Panc1 (cell line): ENCODE measurements at regions not wholly inside any gene's neighbourhood (a gene's known extent, or its start where the extent isn't known, plus 50 kb on each side); places are given as distances from the start of the nearest gene placed in this dataset.

ENCODE experiments used
- ATAC-seq: fragments of 200-7000 bp; cut with Tn5 transposase; 2 replicates; pipeline ENCODE4 v1.9.1; 2020; ENCODE audit warnings: mild to moderate bottlenecking, moderate library complexity
- BruUV-seq: library from RNA; stranded (reverse); fragments of 400-500 nt; replicated peaks from 2 replicates; lab custom pipeline; 2021; lab: Mats Ljungman, UMichigan
- CTCF ChIA-PET: fragments of 300-600 bp; sonication (Branson Sonifier 250); formaldehyde crosslinking; loops from one replicate; lab custom pipeline; 2022; ENCODE audit warnings: antibody characterized with exemption; lab: Charles Lee
- POLR2A ChIA-PET: fragments of 300-600 bp; sonication (Branson Sonifier 250); formaldehyde crosslinking; loops from one replicate; lab custom pipeline; 2022; ENCODE audit warnings: antibody characterized with exemption; lab: Charles Lee
- DNase-seq: peaks from one replicate; pipeline ENCODE4 v3.0.0-alpha.2; 2010; ENCODE audit warnings: low read depth, low spot score
- H3K27ac ChIP-seq: 2 replicates; pipeline ENCODE4 v1.5.1; 2011; ENCODE audit warnings: mild to moderate bottlenecking, low read length, inconsistent platforms
- H3K27me3 ChIP-seq: fragments of 200-500 bp; sonication (Bioruptor generic); 2 replicates; pipeline ENCODE4 v1.6.0; 2014; ENCODE audit warnings: low read length, inconsistent platforms; ENCODE audit not compliant: control insufficient read depth, insufficient read depth
- H3K36me3 ChIP-seq: fragments of 200-500 bp; sonication (Bioruptor generic); 2 replicates; pipeline ENCODE4 v1.5.1; 2014; ENCODE audit warnings: inconsistent platforms, mild to moderate bottlenecking, low read length, moderate library complexity; ENCODE audit not compliant: control insufficient read depth, insufficient read depth
- H3K4me1 ChIP-seq: 2 replicates; pipeline ENCODE4 v1.5.1; 2011; ENCODE audit warnings: inconsistent platforms, mild to moderate bottlenecking, low read length, moderate library complexity; ENCODE audit not compliant: control insufficient read depth, insufficient read depth
- H3K4me3 ChIP-seq, 2 experiments: 2 replicates each; pipeline ENCODE4 v1.5.1; 2011 to 2012; ENCODE audit warnings: low read depth in 2 of 2, low read length in 2 of 2, mild to moderate bottlenecking in 2 of 2, inconsistent platforms in 1 of 2, moderate library complexity in 1 of 2
- H3K9me3 ChIP-seq: fragments of 200-500 bp; sonication (Bioruptor generic); 2 replicates; pipeline ENCODE4 v1.5.1; 2014; ENCODE audit warnings: low read depth, mild to moderate bottlenecking, inconsistent platforms, low read length, moderate library complexity; ENCODE audit not compliant: control insufficient read depth, insufficient read depth
- POLR2AphosphoS5 ChIP-seq: IDR thresholded peaks from 2 replicates; pipeline ENCODE4 v1.6.1; 2012; ENCODE audit warnings: mild to moderate bottlenecking, low read depth, low read length, moderate library complexity
- SIN3A ChIP-seq: IDR thresholded peaks from 2 replicates; pipeline ENCODE4 v1.6.1; 2012; ENCODE audit warnings: low read depth, mild to moderate bottlenecking, low read length, moderate library complexity, borderline replicate concordance; ENCODE audit not compliant: insufficient read depth
- TCF7L2 ChIP-seq: IDR thresholded peaks from 2 replicates; pipeline ENCODE4 v1.6.1; 2011; ENCODE audit warnings: mild to moderate bottlenecking, low read depth, low read length, inconsistent platforms
- in situ Hi-C: cut with HindIII; loops from 2 replicates; pipeline ENCODE4 v1.10.0; 2016; ENCODE audit warnings: low sequenced_read_pairs, low pct_unique_long_range_greater_than_20kb
- intact Hi-C: fragments of 100-400 bp; cut with micrococcal nuclease; formaldehyde crosslinking; loops from one replicate; pipeline ENCODE4 v1.10.0; 2022; ENCODE audit not compliant: unreplicated experiment
- TF ChIP-seq, protein P1 (sequence below), 2 experiments: IDR thresholded peaks; 2 replicates each; pipeline ENCODE4 v1.6.1; 2011 to 2012; ENCODE audit warnings: low read depth in 2 of 2, control low read depth in 1 of 2, low read length in 1 of 2, mild to moderate bottlenecking in 1 of 2, moderate library complexity in 1 of 2; ENCODE audit not compliant: insufficient read depth in 1 of 2
- TF ChIP-seq, protein P2 (sequence below): fragments of 450-650 bp; IDR thresholded peaks from 2 replicates; pipeline ENCODE4 v1.5.1; 2017; ENCODE audit warnings: mild to moderate bottlenecking

DNA sequence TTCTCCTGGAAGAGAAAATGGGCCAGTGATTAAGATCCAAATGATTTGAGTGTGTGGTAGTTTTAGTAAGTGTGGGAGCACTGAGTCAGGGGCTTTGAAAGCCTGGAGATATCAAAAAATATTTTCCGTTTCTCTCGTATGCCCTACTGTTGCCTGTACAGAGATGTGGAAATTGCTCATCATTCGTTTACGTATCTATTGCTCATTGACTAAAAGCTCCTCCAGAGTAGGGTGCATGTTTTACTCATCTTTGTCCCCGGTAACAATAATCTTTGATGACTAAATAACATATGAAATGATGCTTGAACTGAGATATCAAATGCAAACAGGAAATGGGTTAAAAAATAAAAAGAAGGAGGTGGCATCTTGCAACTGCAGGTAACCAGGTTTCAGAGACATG, 114.2 kb upstream of the FST start:
- Histone ChIP-seq H3K27ac (no peak overlapping the region), H3K9me3 (no peaks in the 10 kb centered on the region), H3K36me3 (no peaks in the 10 kb centered on the region), H3K27me3 (no peaks in the 10 kb centered on the region), H3K4me3 (no peak overlapping the region), H3K4me1 (no peaks in the 10 kb centered on the region)
- ChIA-PET POLR2A (no interaction called here), CTCF (no interaction called here)
- no peak for DNase-seq
- in situ Hi-C loops (no loop called here), intact Hi-C loops (no loop called here)
- TF ChIP-seq SIN3A (no peak), TCF7L2 (no peak), POLR2AphosphoS5 (no peak)
- TF ChIP-seq, protein P1, sequence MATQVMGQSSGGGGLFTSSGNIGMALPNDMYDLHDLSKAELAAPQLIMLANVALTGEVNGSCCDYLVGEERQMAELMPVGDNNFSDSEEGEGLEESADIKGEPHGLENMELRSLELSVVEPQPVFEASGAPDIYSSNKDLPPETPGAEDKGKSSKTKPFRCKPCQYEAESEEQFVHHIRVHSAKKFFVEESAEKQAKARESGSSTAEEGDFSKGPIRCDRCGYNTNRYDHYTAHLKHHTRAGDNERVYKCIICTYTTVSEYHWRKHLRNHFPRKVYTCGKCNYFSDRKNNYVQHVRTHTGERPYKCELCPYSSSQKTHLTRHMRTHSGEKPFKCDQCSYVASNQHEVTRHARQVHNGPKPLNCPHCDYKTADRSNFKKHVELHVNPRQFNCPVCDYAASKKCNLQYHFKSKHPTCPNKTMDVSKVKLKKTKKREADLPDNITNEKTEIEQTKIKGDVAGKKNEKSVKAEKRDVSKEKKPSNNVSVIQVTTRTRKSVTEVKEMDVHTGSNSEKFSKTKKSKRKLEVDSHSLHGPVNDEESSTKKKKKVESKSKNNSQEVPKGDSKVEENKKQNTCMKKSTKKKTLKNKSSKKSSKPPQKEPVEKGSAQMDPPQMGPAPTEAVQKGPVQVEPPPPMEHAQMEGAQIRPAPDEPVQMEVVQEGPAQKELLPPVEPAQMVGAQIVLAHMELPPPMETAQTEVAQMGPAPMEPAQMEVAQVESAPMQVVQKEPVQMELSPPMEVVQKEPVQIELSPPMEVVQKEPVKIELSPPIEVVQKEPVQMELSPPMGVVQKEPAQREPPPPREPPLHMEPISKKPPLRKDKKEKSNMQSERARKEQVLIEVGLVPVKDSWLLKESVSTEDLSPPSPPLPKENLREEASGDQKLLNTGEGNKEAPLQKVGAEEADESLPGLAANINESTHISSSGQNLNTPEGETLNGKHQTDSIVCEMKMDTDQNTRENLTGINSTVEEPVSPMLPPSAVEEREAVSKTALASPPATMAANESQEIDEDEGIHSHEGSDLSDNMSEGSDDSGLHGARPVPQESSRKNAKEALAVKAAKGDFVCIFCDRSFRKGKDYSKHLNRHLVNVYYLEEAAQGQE (IDR thresholded peaks at IDR 0.05; ENCODE audit: insufficient read depth in 1 of 2, low read depth in 2 of 2, low read length in 1 of 2): no peak
- TF ChIP-seq, protein P2, sequence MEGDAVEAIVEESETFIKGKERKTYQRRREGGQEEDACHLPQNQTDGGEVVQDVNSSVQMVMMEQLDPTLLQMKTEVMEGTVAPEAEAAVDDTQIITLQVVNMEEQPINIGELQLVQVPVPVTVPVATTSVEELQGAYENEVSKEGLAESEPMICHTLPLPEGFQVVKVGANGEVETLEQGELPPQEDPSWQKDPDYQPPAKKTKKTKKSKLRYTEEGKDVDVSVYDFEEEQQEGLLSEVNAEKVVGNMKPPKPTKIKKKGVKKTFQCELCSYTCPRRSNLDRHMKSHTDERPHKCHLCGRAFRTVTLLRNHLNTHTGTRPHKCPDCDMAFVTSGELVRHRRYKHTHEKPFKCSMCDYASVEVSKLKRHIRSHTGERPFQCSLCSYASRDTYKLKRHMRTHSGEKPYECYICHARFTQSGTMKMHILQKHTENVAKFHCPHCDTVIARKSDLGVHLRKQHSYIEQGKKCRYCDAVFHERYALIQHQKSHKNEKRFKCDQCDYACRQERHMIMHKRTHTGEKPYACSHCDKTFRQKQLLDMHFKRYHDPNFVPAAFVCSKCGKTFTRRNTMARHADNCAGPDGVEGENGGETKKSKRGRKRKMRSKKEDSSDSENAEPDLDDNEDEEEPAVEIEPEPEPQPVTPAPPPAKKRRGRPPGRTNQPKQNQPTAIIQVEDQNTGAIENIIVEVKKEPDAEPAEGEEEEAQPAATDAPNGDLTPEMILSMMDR: no peak
- ATAC-seq: no peak
- BruUV-seq: no TSS peak

DNA sequence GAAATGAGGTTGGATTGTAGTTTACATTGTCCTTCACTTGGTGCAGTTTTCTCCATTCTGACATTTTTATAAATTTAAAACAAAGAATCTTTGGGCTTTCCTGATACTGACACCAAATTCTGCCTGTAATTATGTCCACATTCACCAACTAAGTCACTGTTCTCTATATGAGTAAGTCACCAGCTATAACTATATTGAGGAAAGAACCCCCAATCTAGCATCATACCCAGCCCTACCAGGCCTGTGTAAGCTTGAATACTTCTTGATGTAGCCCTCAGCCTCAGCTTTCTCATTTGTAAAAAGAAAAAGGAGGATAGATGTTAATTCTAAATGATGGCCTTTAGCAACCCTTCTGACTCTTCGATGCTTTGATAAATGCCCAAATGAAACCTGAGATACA, 112.7 kb upstream of the FST start:
- intact Hi-C loops: no loop called here
- no peak for TF ChIP-seq SIN3A
- TF ChIP-seq, protein P2: no peak
- no peak for TF ChIP-seq POLR2AphosphoS5
- TF ChIP-seq TCF7L2: no peak
- ATAC-seq: no peak
- BruUV-seq: no TSS peak
- no peak for DNase-seq
- Histone ChIP-seq H3K27ac (no peak overlapping the region), H3K36me3 (no peaks in the 10 kb centered on the region), H3K27me3 (no peaks in the 10 kb centered on the region), H3K4me3 (no peak overlapping the region), H3K9me3 (no peaks in the 10 kb centered on the region), H3K4me1 (no peaks in the 10 kb centered on the region)
- ChIA-PET CTCF (no interaction called here), POLR2A (no interaction called here)
- in situ Hi-C loops: no loop called here
